ENCODE measurements at regions not wholly inside any gene's neighbourhood (a gene's known extent, or its start where the extent isn't known, plus 50 kb on each side); places are given as distances from the start of the nearest gene placed in this dataset.

DNA sequence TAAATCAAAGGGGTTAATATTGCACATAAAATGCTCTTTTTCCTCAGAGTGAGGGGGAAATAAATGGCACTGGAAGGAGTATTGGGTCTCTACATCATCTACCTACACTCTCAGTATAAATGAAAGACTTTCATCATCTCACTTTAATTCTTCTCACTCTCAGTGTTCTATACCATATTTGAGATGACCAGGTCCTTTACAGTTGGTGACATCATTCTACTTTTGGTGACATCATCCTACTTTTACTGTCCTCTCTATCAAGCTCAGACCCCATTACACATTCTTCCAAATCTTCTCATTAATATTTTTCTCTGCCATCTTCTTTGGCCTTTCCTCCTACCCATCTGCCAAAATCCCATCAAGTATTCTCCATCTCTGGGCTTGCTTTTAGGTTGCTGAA is 74.6 kb upstream of the TMEM106B start:
- no peaks in the 10 kb centered on the region for H4K20me1 ChIP-seq (ENCODE audit: insufficient read depth)
- no peak overlapping the region for H3K4me2 ChIP-seq (ENCODE audit: low read length)
- H3F3A ChIP-seq (ENCODE audit: insufficient read depth, low read length, poor library complexity, severe bottlenecking) = no peaks in the 10 kb centered on the region
- H3K9ac ChIP-seq (ENCODE audit: low read length) = no peak overlapping the region
- no peaks in the 10 kb centered on the region for H3K27me3 ChIP-seq (ENCODE audit: insufficient read depth, low read depth, low read length)
- H3K36me3 ChIP-seq (ENCODE audit: insufficient read depth, low read length) = no peaks in the 10 kb centered on the region
- H3K79me2 ChIP-seq (replicated peaks; ENCODE audit: insufficient read depth, low read length) = no peaks in the 10 kb centered on the region
- TF ChIP-seq SMC3 (conservative IDR thresholded peaks at IDR 0.05; ENCODE audit: poor library complexity) = no peak
- TF ChIP-seq, protein P1, sequence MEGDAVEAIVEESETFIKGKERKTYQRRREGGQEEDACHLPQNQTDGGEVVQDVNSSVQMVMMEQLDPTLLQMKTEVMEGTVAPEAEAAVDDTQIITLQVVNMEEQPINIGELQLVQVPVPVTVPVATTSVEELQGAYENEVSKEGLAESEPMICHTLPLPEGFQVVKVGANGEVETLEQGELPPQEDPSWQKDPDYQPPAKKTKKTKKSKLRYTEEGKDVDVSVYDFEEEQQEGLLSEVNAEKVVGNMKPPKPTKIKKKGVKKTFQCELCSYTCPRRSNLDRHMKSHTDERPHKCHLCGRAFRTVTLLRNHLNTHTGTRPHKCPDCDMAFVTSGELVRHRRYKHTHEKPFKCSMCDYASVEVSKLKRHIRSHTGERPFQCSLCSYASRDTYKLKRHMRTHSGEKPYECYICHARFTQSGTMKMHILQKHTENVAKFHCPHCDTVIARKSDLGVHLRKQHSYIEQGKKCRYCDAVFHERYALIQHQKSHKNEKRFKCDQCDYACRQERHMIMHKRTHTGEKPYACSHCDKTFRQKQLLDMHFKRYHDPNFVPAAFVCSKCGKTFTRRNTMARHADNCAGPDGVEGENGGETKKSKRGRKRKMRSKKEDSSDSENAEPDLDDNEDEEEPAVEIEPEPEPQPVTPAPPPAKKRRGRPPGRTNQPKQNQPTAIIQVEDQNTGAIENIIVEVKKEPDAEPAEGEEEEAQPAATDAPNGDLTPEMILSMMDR (IDR thresholded peaks at IDR 0.05; ENCODE audit: poor library complexity, severe bottlenecking) = no peak
- no peak for TF ChIP-seq EZH2 (IDR thresholded peaks at IDR 0.05; ENCODE audit: borderline replicate concordance, insufficient read depth, low read length, poor library complexity, severe bottlenecking)
- TF ChIP-seq MXI1 (conservative IDR thresholded peaks at IDR 0.05; ENCODE audit: poor library complexity, severe bottlenecking) = no peak
- no peak for TF ChIP-seq EP300 (conservative IDR thresholded peaks at IDR 0.05; ENCODE audit: poor library complexity, severe bottlenecking)
- no peak for TF ChIP-seq TAF1 (IDR thresholded peaks at IDR 0.05; ENCODE audit: low read depth)
- TF ChIP-seq POLR2AphosphoS5 (IDR thresholded peaks at IDR 0.05) = no peak
- no peak overlapping the region for H3K4me3 ChIP-seq (ENCODE audit: low read length)
- no peaks in the 10 kb centered on the region for H3K9me2 ChIP-seq (ENCODE audit: insufficient read depth, low read length)
- H2AFZ ChIP-seq (ENCODE audit: low read depth, low read length) = no peak overlapping the region
- H3K9me3 ChIP-seq (ENCODE audit: low read length) = no peaks in the 10 kb centered on the region
- H3K27ac ChIP-seq (ENCODE audit: low read length) = no peak overlapping the region

- Histone ChIP-seq H3K4me2 (ENCODE audit: low read length) (no peak overlapping the region), H2AFZ (ENCODE audit: low read depth, low read length) (no peak overlapping the region), H3K4me3 (ENCODE audit: low read length) (no peak overlapping the region), H3K9ac (ENCODE audit: low read length) (no peak overlapping the region), H3K9me2 (ENCODE audit: insufficient read depth, low read length) (no peaks in the 10 kb centered on the region), H3K27ac (ENCODE audit: low read length) (no peak overlapping the region), H3K79me2 (replicated peaks; ENCODE audit: insufficient read depth, low read length) (no peaks in the 10 kb centered on the region), H3K36me3 (ENCODE audit: insufficient read depth, low read length) (no peaks in the 10 kb centered on the region), H3K9me3 (ENCODE audit: low read length) (no peaks in the 10 kb centered on the region), H3K27me3 (ENCODE audit: insufficient read depth, low read depth, low read length) (no peaks in the 10 kb centered on the region), H4K20me1 (ENCODE audit: insufficient read depth) (no peaks in the 10 kb centered on the region), H3F3A (ENCODE audit: insufficient read depth, low read length, poor library complexity, severe bottlenecking) (no peaks in the 10 kb centered on the region)
- TF ChIP-seq EZH2 (IDR thresholded peaks at IDR 0.05; ENCODE audit: borderline replicate concordance, insufficient read depth, low read length, poor library complexity, severe bottlenecking) (no peak), REST (IDR thresholded peaks at IDR 0.05; ENCODE audit: borderline replicate concordance) (no peak), MXI1 (conservative IDR thresholded peaks at IDR 0.05; ENCODE audit: poor library complexity, severe bottlenecking) (no peak), SMC3 (conservative IDR thresholded peaks at IDR 0.05; ENCODE audit: poor library complexity) (no peak), EP300 (conservative IDR thresholded peaks at IDR 0.05; ENCODE audit: poor library complexity, severe bottlenecking) (no peak), TAF1 (IDR thresholded peaks at IDR 0.05; ENCODE audit: low read depth) (no peak), RAD21 (conservative IDR thresholded peaks at IDR 0.05) (no peak), POLR2AphosphoS5 (IDR thresholded peaks at IDR 0.05) (no peak)
- TF ChIP-seq, protein P1 (IDR thresholded peaks at IDR 0.05; ENCODE audit: poor library complexity, severe bottlenecking) = no peak
Observed at GRCh38 chr7:12137283-12137682, 73.8 kb upstream of the TMEM106B start.
